Activated naive CD4-positive, alpha-beta T cell treated with anti-CD3 and anti-CD28 coated beads, Interleukin-2, amount 50 U/mL, for 72 hours (primary cell): ENCODE measurements at regions not wholly inside any gene's neighbourhood (a gene's known extent, or its start where the extent isn't known, plus 50 kb on each side); places are given as distances from the start of the nearest gene placed in this dataset.

Experiments used
- ATAC-seq, 2 donors: fragments of 150-1000 bp; cut with Tn5 transposase; 2 replicates each; pipeline ENCODE4 v1.10.0; 2021; ENCODE audit warnings: mild to moderate bottlenecking in 2 of 2, moderate library complexity in 2 of 2
- DNase-seq, 2 donors: peaks; one replicate each; pipeline ENCODE4 v3.0.0; 2021 to 2022; ENCODE audit warnings: low spot score in 2 of 2
- H3K27ac Mint-ChIP-seq, 2 donors: one replicate each; pipeline ENCODE4 v1.8.0; 2022; ENCODE audit warnings: mild to moderate bottlenecking in 2 of 2, mixed read lengths in 2 of 2
- H3K36me3 Mint-ChIP-seq, 2 donors: one replicate each; pipeline ENCODE4 v1.8.0; 2022; ENCODE audit warnings: mixed read lengths in 2 of 2
- H3K9me3 Mint-ChIP-seq, 2 donors: one replicate each; pipeline ENCODE4 v1.8.0; 2022; ENCODE audit warnings: mixed read lengths in 2 of 2

GRCh38 chr13:74629985-74630384, 495.8 kb upstream of the KLF12 start:
- H3K9me3 Mint-ChIP-seq = peaks cover 0 to 17% of the 10 kb centered on the region in 2 donors
- DNase-seq (no peak), ATAC-seq (no peak)
- H3K27ac Mint-ChIP-seq = no peak overlapping the region
- peaks cover 0 to 9% of the 10 kb centered on the region in 2 donors for H3K36me3 Mint-ChIP-seq

- peaks cover 0 to 17% of the 10 kb centered on the region in 2 donors for H3K9me3 Mint-ChIP-seq
- DNase-seq (no peak), ATAC-seq (no peak)
- peaks cover 0 to 9% of the 10 kb centered on the region in 2 donors for H3K36me3 Mint-ChIP-seq
- H3K27ac Mint-ChIP-seq = no peak overlapping the region
Measured at GRCh38 chr13:74625541-74625940, 491.3 kb upstream of the KLF12 start.

- H3K36me3 Mint-ChIP-seq = peaks cover 0 to 7% of the 10 kb centered on the region in 2 donors
- no peak overlapping the region for H3K27ac Mint-ChIP-seq
- ATAC-seq = no peak
- H3K9me3 Mint-ChIP-seq = peaks cover 0 to 6% of the 10 kb centered on the region in 2 donors
- DNase-seq = no peak
Measured at GRCh38 chr13:74623761-74624160, 489.6 kb upstream of the KLF12 start.

- H3K9me3 Mint-ChIP-seq = no peaks in the 10 kb centered on the region
- DNase-seq = no peak
- no peak for ATAC-seq
- H3K27ac Mint-ChIP-seq = no peak overlapping the region
- H3K36me3 Mint-ChIP-seq = no peaks in the 10 kb centered on the region
Measured at GRCh38 chr13:74622284-74622683, 488.1 kb upstream of the KLF12 start.

- no peak for ATAC-seq
- Mint-ChIP-seq H3K36me3 (no peaks in the 10 kb centered on the region), H3K27ac (no peak overlapping the region), H3K9me3 (no peaks in the 10 kb centered on the region)
- no peak for DNase-seq
Measured at GRCh38 chr13:74620711-74621110, 486.5 kb upstream of the KLF12 start.

- ATAC-seq (no peak), DNase-seq (no peak)
- Mint-ChIP-seq H3K9me3 (no peaks in the 10 kb centered on the region), H3K36me3 (no peaks in the 10 kb centered on the region), H3K27ac (no peak overlapping the region)
Measured at GRCh38 chr13:74620308-74620707, 486.1 kb upstream of the KLF12 start.

GRCh38 chr13:74597526-74597925, 463.3 kb upstream of the KLF12 start:
- DNase-seq = no peak
- H3K27ac Mint-ChIP-seq = no peak overlapping the region
- no peak for ATAC-seq
- peaks cover 0 to 5% of the 10 kb centered on the region in 2 donors for H3K36me3 Mint-ChIP-seq
- H3K9me3 Mint-ChIP-seq = peaks cover 5% of the 10 kb centered on the region in 2 donors

- no peak for DNase-seq
- H3K36me3 Mint-ChIP-seq = peaks cover 0 to 5% of the 10 kb centered on the region in 2 donors
- H3K9me3 Mint-ChIP-seq = peaks cover 5% of the 10 kb centered on the region in 2 donors
- no peak overlapping the region for H3K27ac Mint-ChIP-seq
- ATAC-seq = no peak
Measured at GRCh38 chr13:74596691-74597090, 462.5 kb upstream of the KLF12 start.

GRCh38 chr13:74593688-74594087, 459.5 kb upstream of the KLF12 start:
- Mint-ChIP-seq H3K9me3 (peaks cover 5% of the 10 kb centered on the region in 2 donors), H3K36me3 (peaks cover 0 to 5% of the 10 kb centered on the region in 2 donors), H3K27ac (no peak overlapping the region)
- ATAC-seq = no peak
- no peak for DNase-seq

- DNase-seq (no peak), ATAC-seq (no peak)
- Mint-ChIP-seq H3K36me3 (no peaks in the 10 kb centered on the region), H3K9me3 (no peaks in the 10 kb centered on the region), H3K27ac (no peak overlapping the region)
Measured at GRCh38 chr13:74586847-74587246, 452.6 kb upstream of the KLF12 start.

- DNase-seq (no peak), ATAC-seq (no peak)
- Mint-ChIP-seq H3K27ac (no peak overlapping the region), H3K9me3 (no peaks in the 10 kb centered on the region), H3K36me3 (no peaks in the 10 kb centered on the region)
Measured at GRCh38 chr13:74576420-74576819, 442.2 kb upstream of the KLF12 start.

GRCh38 chr13:74575729-74576125, 441.5 kb upstream of the KLF12 start:
- H3K9me3 Mint-ChIP-seq = no peaks in the 10 kb centered on the region
- H3K27ac Mint-ChIP-seq = no peak overlapping the region
- peak; percentile 87 to 88 for ATAC-seq
- peak in 1 of 2 donors; percentile 53 for DNase-seq
- no peaks in the 10 kb centered on the region for H3K36me3 Mint-ChIP-seq

- Mint-ChIP-seq H3K9me3 (no peaks in the 10 kb centered on the region), H3K36me3 (no peaks in the 10 kb centered on the region), H3K27ac (no peak overlapping the region)
- peak; percentile 29 to 32 for ATAC-seq
- DNase-seq = no peak
Measured at GRCh38 chr13:74574964-74575728, 440.9 kb upstream of the KLF12 start.

- H3K36me3 Mint-ChIP-seq = no peaks in the 10 kb centered on the region
- no peaks in the 10 kb centered on the region for H3K9me3 Mint-ChIP-seq
- DNase-seq (peak in 1 of 2 donors; percentile 32), ATAC-seq (peak in 1 of 2 donors; percentile 53)
- no peak overlapping the region for H3K27ac Mint-ChIP-seq
Measured at GRCh38 chr13:74573654-74574053, 439.4 kb upstream of the KLF12 start.

- no peak for DNase-seq
- Mint-ChIP-seq H3K9me3 (no peaks in the 10 kb centered on the region), H3K27ac (no peak overlapping the region), H3K36me3 (no peaks in the 10 kb centered on the region)
- no peak for ATAC-seq
Measured at GRCh38 chr13:74571811-74572210, 437.6 kb upstream of the KLF12 start.

GRCh38 chr13:74570834-74571233, 436.6 kb upstream of the KLF12 start:
- ATAC-seq (no peak), DNase-seq (no peak)
- H3K36me3 Mint-ChIP-seq = no peaks in the 10 kb centered on the region
- H3K9me3 Mint-ChIP-seq = no peaks in the 10 kb centered on the region
- no peak overlapping the region for H3K27ac Mint-ChIP-seq

- no peak for ATAC-seq
- no peak overlapping the region for H3K27ac Mint-ChIP-seq
Measured at GRCh38 chr13:74570046-74570445, 435.8 kb upstream of the KLF12 start.

GRCh38 chr13:74569251-74569650, 435.0 kb upstream of the KLF12 start:
- ATAC-seq (no peak), DNase-seq (no peak)
- Mint-ChIP-seq H3K9me3 (peaks cover 0 to 5% of the 10 kb centered on the region in 2 donors), H3K36me3 (no peaks in the 10 kb centered on the region), H3K27ac (no peak overlapping the region)

More at GRCh38 chr13:74570046-74570445, 435.8 kb upstream of the KLF12 start:
- no peaks in the 10 kb centered on the region for H3K9me3 Mint-ChIP-seq
- DNase-seq = no peak
- no peaks in the 10 kb centered on the region for H3K36me3 Mint-ChIP-seq
